ENCODE measurements at regions not wholly inside any gene's neighbourhood (a gene's known extent, or its start where the extent isn't known, plus 50 kb on each side); places are given as distances from the start of the nearest gene placed in this dataset.

- WGBS (ENCODE audit: low lambda C conversion rate) = 77% methylated on average over 35 of the region's 35 CpGs
- CTCF ChIA-PET = interaction anchor here (0.5 to 0.9 kb wide), 2 partner anchors 135 to 810 kb away, joined by 3 read pairs; no protein-coding TSS in a partner anchor
These were observed 174.4 kb downstream of the TMEM18 start for GRCh38 chr2:502831-503230.

GRCh38 chr2:501667-502066, 175.5 kb downstream of the TMEM18 start:
- H3K79me2 ChIP-seq (ENCODE audit: insufficient read depth) = no peaks in the 10 kb centered on the region
- no peak overlapping the region for H3K4me3 ChIP-seq (ENCODE audit: low read depth in 2 of 2, low read length in 1 of 2)
- H4K20me1 ChIP-seq (ENCODE audit: insufficient read depth) = no peaks in the 10 kb centered on the region
- POLR2A ChIA-PET = no interaction called here
- CTCF ChIA-PET = interaction anchor here (0.5 to 2.3 kb wide), 7 partner anchors 10 to 135 kb away, joined by 3 to 10 read pairs (median 5); no protein-coding TSS in a partner anchor
- no peaks in the 10 kb centered on the region for H3K27me3 ChIP-seq (ENCODE audit: insufficient read depth)
- no peak overlapping the region for H3K4me2 ChIP-seq
- no peak overlapping the region for H3K27ac ChIP-seq (ENCODE audit: low read depth in 2 of 2, low read length in 1 of 2)
- H3K9me2 ChIP-seq = no peaks in the 10 kb centered on the region
- H3F3A ChIP-seq (replicated peaks; ENCODE audit: insufficient read depth) = no peaks in the 10 kb centered on the region
- no peak overlapping the region for H3K9ac ChIP-seq
- no peak for DNase-seq
- 40% methylated on average over 8 of the region's 8 CpGs for WGBS (ENCODE audit: low lambda C conversion rate)
- no peaks in the 10 kb centered on the region for H3K36me3 ChIP-seq (replicated peaks in 1 of 2; ENCODE audit: control insufficient read depth in 1 of 2, insufficient read depth in 2 of 2, low read length in 1 of 2)
- H3K4me1 ChIP-seq (ENCODE audit: control insufficient read depth in 1 of 2, insufficient read depth in 2 of 2, low read depth in 1 of 2, low read length in 1 of 2) = peaks cover 0 to 23% of the 10 kb centered on the region in 2 experiments; a peak in 2 of 4 replicates
- no peak overlapping the region for H2AFZ ChIP-seq (ENCODE audit: low read depth)
- TF ChIP-seq USF2 (IDR thresholded peaks at IDR 0.05; ENCODE audit: borderline replicate concordance, low read depth, low read length) (no peak), CHD2 (IDR thresholded peaks at IDR 0.05; ENCODE audit: low read length, partially characterized antibody) (no peak), NRF1 (IDR thresholded peaks at IDR 0.05; ENCODE audit: low read depth, low read length) (no peak), MAX (IDR thresholded peaks at IDR 0.05; ENCODE audit: low read depth) (no peak), CTCF (IDR thresholded peaks at IDR 0.05) (no peak), GATA2 (CRISPR knock-in tag; IDR thresholded peaks at IDR 0.05) (no peak), RFX5 (IDR thresholded peaks at IDR 0.05; ENCODE audit: low read length) (no peak), YY1 (IDR thresholded peaks at IDR 0.05; ENCODE audit: low read depth) (no peak)
- no peaks in the 10 kb centered on the region for H3K9me3 ChIP-seq

More at GRCh38 chr2:502831-503230, 174.4 kb downstream of the TMEM18 start:
- no peaks in the 10 kb centered on the region for H3K9me2 ChIP-seq
- no peak for TF ChIP-seq FOSL2 (IDR thresholded peaks at IDR 0.05; ENCODE audit: borderline replicate concordance, low read depth)
- POLR2A ChIA-PET = no interaction called here
- H3K27me3 ChIP-seq (ENCODE audit: insufficient read depth) = no peaks in the 10 kb centered on the region
- no peak overlapping the region for H3K4me2 ChIP-seq
- no peak overlapping the region for H3K27ac ChIP-seq (ENCODE audit: low read depth in 2 of 2, low read length in 1 of 2)
- no peaks in the 10 kb centered on the region for H3K79me2 ChIP-seq (ENCODE audit: insufficient read depth)
- no peak overlapping the region for H3K9ac ChIP-seq
- no peak for DNase-seq
- no peaks in the 10 kb centered on the region for H3K9me3 ChIP-seq
- peaks cover 0 to 12% of the 10 kb centered on the region in 2 experiments; a peak in 2 of 4 replicates for H3K4me1 ChIP-seq (ENCODE audit: control insufficient read depth in 1 of 2, insufficient read depth in 2 of 2, low read depth in 1 of 2, low read length in 1 of 2)
- no peaks in the 10 kb centered on the region for H4K20me1 ChIP-seq (ENCODE audit: insufficient read depth)
- no peak overlapping the region for H2AFZ ChIP-seq (ENCODE audit: low read depth)
- H3K4me3 ChIP-seq (ENCODE audit: low read depth in 2 of 2, low read length in 1 of 2) = no peak overlapping the region
- H3F3A ChIP-seq (replicated peaks; ENCODE audit: insufficient read depth) = no peaks in the 10 kb centered on the region
- no peaks in the 10 kb centered on the region for H3K36me3 ChIP-seq (replicated peaks in 1 of 2; ENCODE audit: control insufficient read depth in 1 of 2, insufficient read depth in 2 of 2, low read length in 1 of 2)
